ENCODE measurements at regions not wholly inside any gene's neighbourhood (a gene's known extent, or its start where the extent isn't known, plus 50 kb on each side); places are given as distances from the start of the nearest gene placed in this dataset.

DNA sequence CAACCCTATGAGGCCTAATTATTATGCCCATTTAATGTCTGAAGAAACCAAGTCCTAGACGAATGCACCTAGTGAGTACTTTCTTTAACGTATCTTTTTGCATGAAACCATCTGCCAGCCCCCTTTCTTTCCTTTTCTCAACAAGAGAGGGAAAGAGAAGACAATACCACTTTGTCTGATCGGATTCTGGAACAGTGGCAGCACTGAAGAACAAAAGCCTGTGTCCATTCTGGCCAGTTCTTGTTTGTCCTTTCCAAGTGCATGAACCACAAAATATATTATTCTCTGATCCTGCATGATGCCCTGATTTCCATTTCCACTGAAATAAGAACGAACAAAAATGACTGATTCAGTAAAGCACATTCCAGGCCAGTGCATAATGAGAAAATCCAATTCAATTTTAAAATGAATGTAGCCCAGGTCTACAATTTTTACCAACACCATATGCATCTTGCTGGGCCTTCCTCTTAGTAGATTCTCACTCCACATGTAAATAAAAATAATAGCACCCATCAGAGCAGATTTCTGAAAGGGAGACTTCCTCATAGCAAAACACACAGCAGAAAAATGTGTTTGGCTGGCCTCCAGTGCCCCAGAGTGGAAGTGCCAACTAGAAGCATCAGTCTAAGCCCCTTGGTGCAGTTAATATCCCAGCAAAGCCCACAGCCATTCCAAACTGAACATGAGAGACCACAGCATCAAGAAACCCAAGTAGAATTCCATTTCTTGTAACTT is 422.6 kb upstream of the ID2 start:
- peaks cover 79% of the 10 kb centered on the region for H3K4me1 Mint-ChIP-seq
- H3K4me3 ChIP-seq (ENCODE audit: low read length), result no peak overlapping the region
- no peaks in the 10 kb centered on the region for H3K9me3 Mint-ChIP-seq
- H3K27me3 Mint-ChIP-seq (ENCODE audit: insufficient read depth), result no peaks in the 10 kb centered on the region
- H3K4me3 Mint-ChIP-seq, result no peak overlapping the region
- H3K4me1 ChIP-seq (ENCODE audit: control insufficient read depth, insufficient read depth, low read length), result peaks cover 24% of the 10 kb centered on the region
- H3K36me3 Mint-ChIP-seq (ENCODE audit: low read depth), result no peaks in the 10 kb centered on the region
- H3K27me3 ChIP-seq (ENCODE audit: control insufficient read depth, insufficient read depth, low read length, poor library complexity, severe bottlenecking), result no peaks in the 10 kb centered on the region
- no peak overlapping the region for H3K27ac ChIP-seq (ENCODE audit: low read depth, low read length)
- no peak overlapping the region for H3K9ac ChIP-seq (ENCODE audit: extremely low read depth, low read length, poor library complexity, severe bottlenecking)
- H3K36me3 ChIP-seq (ENCODE audit: control insufficient read depth, insufficient read depth, low read length), result no peaks in the 10 kb centered on the region
- no peaks in the 10 kb centered on the region for H3K9me3 ChIP-seq (ENCODE audit: control insufficient read depth, low read length)
- 83 to 94% methylated on average over 2 to 4 of the region's 4 CpGs for WGBS, 2 experiments (ENCODE audit: insufficient coverage in 1 of 2, insufficient read length in 1 of 2)
- no peak overlapping the region for H3K27ac Mint-ChIP-seq
- TF ChIP-seq, protein P1, sequence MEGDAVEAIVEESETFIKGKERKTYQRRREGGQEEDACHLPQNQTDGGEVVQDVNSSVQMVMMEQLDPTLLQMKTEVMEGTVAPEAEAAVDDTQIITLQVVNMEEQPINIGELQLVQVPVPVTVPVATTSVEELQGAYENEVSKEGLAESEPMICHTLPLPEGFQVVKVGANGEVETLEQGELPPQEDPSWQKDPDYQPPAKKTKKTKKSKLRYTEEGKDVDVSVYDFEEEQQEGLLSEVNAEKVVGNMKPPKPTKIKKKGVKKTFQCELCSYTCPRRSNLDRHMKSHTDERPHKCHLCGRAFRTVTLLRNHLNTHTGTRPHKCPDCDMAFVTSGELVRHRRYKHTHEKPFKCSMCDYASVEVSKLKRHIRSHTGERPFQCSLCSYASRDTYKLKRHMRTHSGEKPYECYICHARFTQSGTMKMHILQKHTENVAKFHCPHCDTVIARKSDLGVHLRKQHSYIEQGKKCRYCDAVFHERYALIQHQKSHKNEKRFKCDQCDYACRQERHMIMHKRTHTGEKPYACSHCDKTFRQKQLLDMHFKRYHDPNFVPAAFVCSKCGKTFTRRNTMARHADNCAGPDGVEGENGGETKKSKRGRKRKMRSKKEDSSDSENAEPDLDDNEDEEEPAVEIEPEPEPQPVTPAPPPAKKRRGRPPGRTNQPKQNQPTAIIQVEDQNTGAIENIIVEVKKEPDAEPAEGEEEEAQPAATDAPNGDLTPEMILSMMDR (conservative IDR thresholded peaks at IDR 0.05), result no peak
- no peak for DNase-seq

DNA sequence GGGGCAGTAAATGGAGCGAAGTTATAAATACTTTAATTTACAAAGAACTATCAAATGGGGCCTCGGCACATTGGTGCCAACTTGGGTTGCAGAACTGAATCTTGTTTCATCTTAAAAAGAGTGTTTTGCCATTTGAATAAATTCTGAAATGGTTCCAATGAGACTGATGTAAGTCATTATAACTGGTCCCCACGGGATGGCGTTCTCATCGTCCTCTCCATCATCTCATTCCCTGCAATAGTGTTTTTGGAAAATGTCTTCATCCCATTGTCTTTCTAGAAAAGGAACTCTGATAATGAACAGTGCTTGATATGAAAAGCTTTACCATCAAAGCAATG is 422.0 kb upstream of the ID2 start:
- Histone ChIP-seq H3K4me1 (ENCODE audit: control insufficient read depth, insufficient read depth, low read length) (peaks cover 25% of the 10 kb centered on the region), H3K36me3 (ENCODE audit: control insufficient read depth, insufficient read depth, low read length) (no peaks in the 10 kb centered on the region), H3K27ac (ENCODE audit: low read depth, low read length) (no peak overlapping the region), H3K9ac (ENCODE audit: extremely low read depth, low read length, poor library complexity, severe bottlenecking) (no peak overlapping the region), H3K4me3 (ENCODE audit: low read length) (no peak overlapping the region), H3K27me3 (ENCODE audit: control insufficient read depth, insufficient read depth, low read length, poor library complexity, severe bottlenecking) (no peaks in the 10 kb centered on the region), H3K9me3 (ENCODE audit: control insufficient read depth, low read length) (no peaks in the 10 kb centered on the region)
- H3K4me1 Mint-ChIP-seq, result peaks cover 79% of the 10 kb centered on the region
- no peak overlapping the region for H3K27ac Mint-ChIP-seq
- 93 to 98% methylated on average over 3 to 5 of the region's 5 CpGs for WGBS, 2 experiments (ENCODE audit: insufficient coverage in 1 of 2, insufficient read length in 1 of 2)
- no peaks in the 10 kb centered on the region for H3K27me3 Mint-ChIP-seq (ENCODE audit: insufficient read depth)
- H3K36me3 Mint-ChIP-seq (ENCODE audit: low read depth), result no peaks in the 10 kb centered on the region
- H3K4me3 Mint-ChIP-seq, result no peak overlapping the region
- TF ChIP-seq, protein P1 (conservative IDR thresholded peaks at IDR 0.05), result no peak
- DNase-seq, result no peak
- no peaks in the 10 kb centered on the region for H3K9me3 Mint-ChIP-seq

DNA sequence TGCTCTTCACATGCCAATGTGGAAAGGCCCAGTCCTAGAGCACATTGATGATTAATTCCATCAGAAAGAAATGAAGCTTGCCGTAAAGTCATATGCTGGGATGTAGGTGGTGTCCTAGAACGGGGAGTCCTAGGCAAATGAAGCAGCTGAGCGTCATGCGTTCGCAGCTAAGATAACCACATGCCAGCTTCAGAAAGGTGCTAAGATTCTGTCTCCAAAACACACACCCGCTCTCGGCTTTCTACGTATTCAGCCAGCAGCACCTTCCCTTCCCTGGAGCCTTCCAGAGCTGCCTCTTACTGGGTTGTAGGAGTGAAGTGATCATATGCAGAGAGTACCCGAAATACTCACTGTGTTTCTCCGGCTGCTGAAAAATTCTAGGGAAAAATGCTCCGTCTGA is 421.6 kb upstream of the ID2 start:
- peaks cover 79% of the 10 kb centered on the region for H3K4me1 Mint-ChIP-seq
- H3K9ac ChIP-seq (ENCODE audit: extremely low read depth, low read length, poor library complexity, severe bottlenecking), result no peak overlapping the region
- no peaks in the 10 kb centered on the region for H3K36me3 Mint-ChIP-seq (ENCODE audit: low read depth)
- TF ChIP-seq, protein P1 (conservative IDR thresholded peaks at IDR 0.05), result no peak
- no peaks in the 10 kb centered on the region for H3K27me3 ChIP-seq (ENCODE audit: control insufficient read depth, insufficient read depth, low read length, poor library complexity, severe bottlenecking)
- 60 to 69% methylated on average over 3 to 11 of the region's 11 CpGs for WGBS, 2 experiments (ENCODE audit: insufficient coverage in 1 of 2, insufficient read length in 1 of 2)
- DNase-seq, result peak; percentile 54
- H3K27ac ChIP-seq (ENCODE audit: low read depth, low read length), result no peak overlapping the region
- no peak overlapping the region for H3K4me3 Mint-ChIP-seq
- peak overlapping the region; percentile 11 for H3K27ac Mint-ChIP-seq
- no peak overlapping the region for H3K4me3 ChIP-seq (ENCODE audit: low read length)
- peaks cover 25% of the 10 kb centered on the region for H3K4me1 ChIP-seq (ENCODE audit: control insufficient read depth, insufficient read depth, low read length)
- H3K9me3 Mint-ChIP-seq, result no peaks in the 10 kb centered on the region
- H3K27me3 Mint-ChIP-seq (ENCODE audit: insufficient read depth), result no peaks in the 10 kb centered on the region
- no peaks in the 10 kb centered on the region for H3K36me3 ChIP-seq (ENCODE audit: control insufficient read depth, insufficient read depth, low read length)
- no peaks in the 10 kb centered on the region for H3K9me3 ChIP-seq (ENCODE audit: control insufficient read depth, low read length)

Data from endodermal cell (in vitro differentiated cells).